Activated T-helper 2 cell treated with anti-CD3 and anti-CD28 coated beads, Interferon-gamma antibody, Interleukin-2, Interleukin-4, amounts not matched to agents 10 μg/mL and 5 μg/mL and 100 μg/mL, durations not matched to agents 14 hours and 24 hours and 36 hours (primary cell): ENCODE measurements at regions not wholly inside any gene's neighbourhood (a gene's known extent, or its start where the extent isn't known, plus 50 kb on each side); places are given as distances from the start of the nearest gene placed in this dataset.
A peak's percentile ranks its signal among the peaks of the same experiment; 100 is the strongest.

Source experiments
- DNase-seq: peaks from one replicate; pipeline ENCODE4 v3.0.0; 2021; ENCODE audit warnings: low spot score
- H3K27ac Mint-ChIP-seq: one replicate; pipeline ENCODE4 v1.8.0; 2021; ENCODE audit warnings: mixed read lengths
- H3K27me3 Mint-ChIP-seq: one replicate; pipeline ENCODE4 v1.8.0; 2021; ENCODE audit warnings: low read depth, mixed read lengths
- H3K36me3 Mint-ChIP-seq: one replicate; pipeline ENCODE4 v1.8.0; 2021; ENCODE audit warnings: low read depth, mixed read lengths
- H3K4me1 Mint-ChIP-seq: one replicate; pipeline ENCODE4 v1.8.0; 2021; ENCODE audit warnings: low read depth, mixed read lengths
- H3K4me3 Mint-ChIP-seq: one replicate; pipeline ENCODE4 v1.8.0; 2021; ENCODE audit warnings: low read depth, mild to moderate bottlenecking, moderate library complexity, mixed read lengths
- H3K9me3 Mint-ChIP-seq: one replicate; pipeline ENCODE4 v1.8.0; 2021; ENCODE audit warnings: mixed read lengths
- intact Hi-C: fragments of 100-400 bp; cut with micrococcal nuclease; formaldehyde crosslinking; loops from one replicate; pipeline ENCODE4 v1.15.1; 2023

GRCh38 chr9:4375424-4376200 is 75.7 kb upstream of the GLIS3 start:
- H3K4me3 Mint-ChIP-seq, result no peak overlapping the region
- no peaks in the 10 kb centered on the region for H3K4me1 Mint-ChIP-seq
- H3K36me3 Mint-ChIP-seq, result no peaks in the 10 kb centered on the region
- H3K27ac Mint-ChIP-seq, result no peak overlapping the region
- H3K27me3 Mint-ChIP-seq, result peaks cover 22% of the 10 kb centered on the region
- H3K9me3 Mint-ChIP-seq, result no peaks in the 10 kb centered on the region
- DNase-seq, result no peak
- intact Hi-C loops, result loop anchor here (5.0 to 10.0 kb wide), 3 partner anchors 38 to 1518 kb away; no protein-coding TSS in a partner anchor

DNA sequence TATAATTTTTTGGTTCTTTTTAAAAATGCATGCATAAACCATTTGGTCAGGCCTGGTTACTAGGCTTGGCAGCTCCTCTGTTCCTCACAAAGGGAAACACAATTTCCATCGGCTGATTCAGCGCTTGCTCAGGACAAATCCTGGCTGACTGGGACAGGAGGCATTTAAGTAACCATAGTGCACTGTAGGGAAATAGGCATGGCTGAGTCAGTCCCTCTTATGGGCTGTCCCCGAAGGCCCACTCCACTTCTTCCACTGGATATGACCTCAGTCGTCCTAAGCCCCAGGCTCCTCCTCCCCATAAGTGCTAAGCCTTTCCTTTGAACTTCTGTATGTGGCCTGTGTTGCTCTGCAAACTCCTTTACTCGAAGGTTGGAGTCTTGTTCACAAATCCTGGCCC is 71.2 kb upstream of the GLIS3 start:
- Mint-ChIP-seq H3K9me3 (no peaks in the 10 kb centered on the region), H3K4me3 (no peak overlapping the region)
- intact Hi-C loops, result loop anchor here (10.0 kb wide), 1 partner anchor 1126 kb away; no protein-coding TSS in a partner anchor

DNA sequence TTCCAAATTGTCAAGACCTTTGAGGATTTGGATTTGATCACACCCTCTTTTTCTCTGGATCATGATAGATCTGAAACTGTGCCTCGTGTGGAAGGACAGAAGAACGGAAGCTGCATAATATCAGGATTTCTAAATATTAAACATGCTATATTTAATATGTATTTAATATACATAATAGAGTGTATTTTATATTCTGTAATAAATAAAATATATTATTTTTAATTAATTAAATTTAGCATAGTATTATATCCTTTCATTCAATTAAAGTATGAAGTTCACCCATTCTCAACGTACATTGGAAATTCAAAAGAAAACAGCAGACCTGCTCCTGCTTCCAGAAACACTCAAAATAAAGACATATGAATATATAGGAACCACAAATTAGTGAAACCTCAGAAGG is 70.6 kb upstream of the GLIS3 start:
- Mint-ChIP-seq H3K4me1 (peaks cover 4% of the 10 kb centered on the region), H3K4me3 (no peak overlapping the region)

More for the DNA sequence above, 71.2 kb upstream of the GLIS3 start:
- peaks cover 23% of the 10 kb centered on the region for H3K27me3 Mint-ChIP-seq
- H3K27ac Mint-ChIP-seq, result no peak overlapping the region
- no peaks in the 10 kb centered on the region for H3K36me3 Mint-ChIP-seq
- no peak for DNase-seq
- H3K4me1 Mint-ChIP-seq, result no peaks in the 10 kb centered on the region

DNA sequence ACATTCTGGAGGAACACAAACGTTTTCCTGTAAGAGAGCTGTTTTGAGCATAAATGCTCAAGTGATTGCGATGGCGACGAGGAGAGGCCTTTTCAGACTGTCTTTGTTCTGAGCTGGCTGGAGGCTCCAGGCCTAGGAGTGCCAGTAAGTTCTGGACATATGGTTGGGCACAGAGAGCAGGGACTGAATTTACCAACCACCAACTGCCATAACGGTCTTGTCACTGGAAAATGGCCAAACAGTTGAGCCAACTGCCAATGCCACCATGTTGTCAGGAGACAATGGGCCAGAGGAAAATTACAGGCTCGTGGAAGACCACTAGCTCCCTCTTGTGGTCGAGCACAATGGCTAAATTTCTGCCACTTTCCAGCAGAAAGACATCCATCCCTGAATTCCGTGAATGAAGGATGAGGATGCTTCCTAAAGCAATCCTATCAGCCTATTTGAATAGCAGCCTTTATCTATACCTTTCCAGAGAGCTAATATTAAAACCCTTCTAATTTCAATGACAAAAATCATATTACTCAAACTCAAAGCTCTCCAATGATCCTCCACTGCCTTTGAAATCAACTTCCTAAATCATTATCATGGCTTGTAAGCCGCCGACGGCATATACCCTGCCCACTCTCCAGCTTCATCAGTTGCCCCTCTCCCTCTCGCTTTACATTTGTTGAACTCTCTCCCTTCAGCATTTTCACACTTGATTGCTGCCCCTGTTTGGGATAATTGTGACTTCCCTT is 66.9 kb upstream of the GLIS3 start:
- intact Hi-C loops, result loop anchor here (1.0 to 10.0 kb wide), 2 partner anchors 51 to 142 kb away; no protein-coding TSS in a partner anchor
- Mint-ChIP-seq H3K27ac (no peak overlapping the region), H3K9me3 (no peaks in the 10 kb centered on the region), H3K4me3 (no peak overlapping the region), H3K36me3 (no peaks in the 10 kb centered on the region), H3K4me1 (peaks cover 9% of the 10 kb centered on the region), H3K27me3 (peaks cover 6% of the 10 kb centered on the region)
- no peak for DNase-seq

More for the DNA sequence above, 70.6 kb upstream of the GLIS3 start:
- intact Hi-C loops, result loop anchor here (10.0 kb wide), 1 partner anchor 1126 kb away; no protein-coding TSS in a partner anchor
- H3K27ac Mint-ChIP-seq, result no peak overlapping the region
- no peaks in the 10 kb centered on the region for H3K36me3 Mint-ChIP-seq
- no peak for DNase-seq
- H3K27me3 Mint-ChIP-seq, result peaks cover 17% of the 10 kb centered on the region
- H3K9me3 Mint-ChIP-seq, result no peaks in the 10 kb centered on the region

DNA sequence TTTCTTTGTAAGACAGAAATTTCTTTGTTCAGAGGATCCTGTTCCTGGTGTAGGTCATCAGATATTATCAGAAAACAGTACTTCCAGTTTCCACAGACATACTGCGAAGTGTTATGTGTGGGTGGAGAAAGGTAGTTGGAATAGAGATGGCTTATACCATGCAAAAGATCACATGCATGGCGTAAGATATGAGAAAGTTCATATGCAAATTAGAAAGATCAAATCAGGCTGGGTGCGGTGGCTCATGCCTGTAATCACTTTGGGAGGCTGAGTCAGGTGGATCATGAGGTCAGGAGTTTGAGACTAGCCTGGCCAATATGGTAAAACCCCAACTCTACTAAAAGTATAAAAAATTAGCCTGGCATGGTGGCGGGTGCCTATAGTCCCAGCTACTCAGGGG is 65.2 kb upstream of the GLIS3 start:
- no peak overlapping the region for H3K4me3 Mint-ChIP-seq
- H3K36me3 Mint-ChIP-seq, result no peaks in the 10 kb centered on the region
- intact Hi-C loops, result loop anchor here (1.0 to 10.0 kb wide), 6 partner anchors 20 to 839 kb away; partner anchors contain the start of gene RFX3
- H3K4me1 Mint-ChIP-seq, result peaks cover 9% of the 10 kb centered on the region
- DNase-seq, result no peak
- H3K27ac Mint-ChIP-seq, result peak overlapping the region; percentile 8
- peaks cover 9% of the 10 kb centered on the region for H3K27me3 Mint-ChIP-seq
- H3K9me3 Mint-ChIP-seq, result no peaks in the 10 kb centered on the region

- Mint-ChIP-seq H3K27me3 (peaks cover 10% of the 10 kb centered on the region), H3K9me3 (no peaks in the 10 kb centered on the region), H3K36me3 (no peaks in the 10 kb centered on the region), H3K27ac (no peak overlapping the region), H3K4me3 (no peak overlapping the region), H3K4me1 (peaks cover 9% of the 10 kb centered on the region)
- intact Hi-C loops, result loop anchor here (10.0 kb wide), 1 partner anchor 137 kb away; no protein-coding TSS in a partner anchor
- DNase-seq, result no peak
Observed at GRCh38 chr9:4362281-4362680, 62.4 kb upstream of the GLIS3 start.

DNA sequence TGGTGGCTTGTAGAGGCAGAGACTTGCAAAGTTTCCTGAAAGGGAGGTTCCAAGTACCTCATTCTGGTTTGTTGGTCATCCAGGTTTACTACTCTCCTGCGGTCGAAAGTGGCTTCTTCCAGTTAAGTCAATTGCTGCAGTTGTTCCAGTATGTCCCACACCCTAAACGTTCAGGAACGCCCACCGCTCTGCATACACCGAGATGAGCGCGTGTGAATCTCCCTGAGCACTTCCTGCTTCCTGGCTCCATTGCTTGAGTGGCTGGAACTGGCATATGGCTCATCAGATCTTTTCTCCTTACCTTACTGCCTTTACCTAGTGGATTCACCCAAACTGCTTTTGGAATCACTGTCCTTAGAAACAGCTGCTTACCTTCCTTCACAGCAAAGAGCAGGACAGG is 59.1 kb upstream of the GLIS3 start:
- H3K4me1 Mint-ChIP-seq, result no peaks in the 10 kb centered on the region
- peaks cover 15% of the 10 kb centered on the region for H3K27me3 Mint-ChIP-seq
- intact Hi-C loops, result no loop called here
- H3K4me3 Mint-ChIP-seq, result no peak overlapping the region
- H3K27ac Mint-ChIP-seq, result no peak overlapping the region
- no peak for DNase-seq
- no peaks in the 10 kb centered on the region for H3K9me3 Mint-ChIP-seq
- H3K36me3 Mint-ChIP-seq, result no peaks in the 10 kb centered on the region

- H3K36me3 Mint-ChIP-seq, result no peaks in the 10 kb centered on the region
- H3K27me3 Mint-ChIP-seq, result peaks cover 15% of the 10 kb centered on the region
- H3K27ac Mint-ChIP-seq, result no peak overlapping the region
- H3K9me3 Mint-ChIP-seq, result no peaks in the 10 kb centered on the region
- intact Hi-C loops, result no loop called here
- H3K4me1 Mint-ChIP-seq, result no peaks in the 10 kb centered on the region
- DNase-seq, result no peak
- H3K4me3 Mint-ChIP-seq, result no peak overlapping the region
Observed at GRCh38 chr9:4357929-4358328, 58.1 kb upstream of the GLIS3 start.

- Mint-ChIP-seq H3K27me3 (peaks cover 9% of the 10 kb centered on the region), H3K27ac (no peak overlapping the region), H3K4me3 (no peak overlapping the region), H3K4me1 (no peaks in the 10 kb centered on the region), H3K36me3 (no peaks in the 10 kb centered on the region), H3K9me3 (no peaks in the 10 kb centered on the region)
- DNase-seq, result no peak
- intact Hi-C loops, result no loop called here
Observed at GRCh38 chr9:4356306-4356705, 56.4 kb upstream of the GLIS3 start.

GRCh38 chr9:4353236-4353635 is 53.4 kb upstream of the GLIS3 start:
- no peaks in the 10 kb centered on the region for H3K4me1 Mint-ChIP-seq
- intact Hi-C loops, result no loop called here
- no peaks in the 10 kb centered on the region for H3K36me3 Mint-ChIP-seq
- peaks cover 7% of the 10 kb centered on the region for H3K27me3 Mint-ChIP-seq
- no peak overlapping the region for H3K4me3 Mint-ChIP-seq
- H3K9me3 Mint-ChIP-seq, result no peaks in the 10 kb centered on the region
- no peak for DNase-seq
- H3K27ac Mint-ChIP-seq, result no peak overlapping the region

GRCh38 chr9:4349816-4350418 is 50.0 kb upstream of the GLIS3 start:
- no peak overlapping the region for H3K27ac Mint-ChIP-seq
- no peaks in the 10 kb centered on the region for H3K27me3 Mint-ChIP-seq
- H3K4me3 Mint-ChIP-seq, result no peak overlapping the region
- H3K4me1 Mint-ChIP-seq, result peaks cover 7% of the 10 kb centered on the region
- H3K9me3 Mint-ChIP-seq, result no peaks in the 10 kb centered on the region
- H3K36me3 Mint-ChIP-seq, result no peaks in the 10 kb centered on the region
- DNase-seq, result no peak
- intact Hi-C loops, result loop anchor here (10.0 kb wide), 1 partner anchor 875 kb away; no protein-coding TSS in a partner anchor
